ENCODE measurements at regions not wholly inside any gene's neighbourhood (a gene's known extent, or its start where the extent isn't known, plus 50 kb on each side); places are given as distances from the start of the nearest gene placed in this dataset.

DNA sequence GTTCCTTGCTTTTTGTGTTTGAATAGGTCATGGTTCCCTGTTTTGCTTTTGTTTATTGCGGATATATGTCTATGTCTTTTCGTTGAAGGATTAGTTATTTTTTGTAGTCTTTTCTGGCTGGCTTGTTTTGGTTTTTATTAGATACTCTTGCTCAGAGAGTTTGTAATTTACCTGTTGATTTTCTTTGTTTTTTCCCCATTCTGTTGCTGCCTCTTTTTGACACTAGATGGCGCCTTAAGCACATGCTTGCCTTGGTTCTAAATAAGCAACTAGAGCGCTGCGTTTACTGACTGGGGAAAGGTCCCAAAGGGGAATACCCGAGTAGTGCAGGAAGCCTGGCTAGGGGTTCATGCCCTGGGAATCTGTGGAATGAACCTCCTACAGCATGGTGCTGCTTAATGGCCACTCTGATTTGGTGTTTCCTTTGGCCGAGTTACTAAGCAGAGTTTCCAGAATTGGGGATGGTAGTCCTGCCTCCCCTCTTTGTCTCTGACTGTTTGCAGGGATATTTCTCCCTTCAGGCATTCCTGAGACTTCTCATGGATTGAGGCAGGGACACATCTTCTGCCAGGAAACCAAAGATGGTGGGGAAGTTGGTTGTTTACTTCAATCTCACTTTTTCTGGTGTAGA, 143.2 kb downstream of the PTPRU start:
- DNase-seq = no peak

Data from right lung (tissue), 2 donors.